ENCODE measurements at regions not wholly inside any gene's neighbourhood (a gene's known extent, or its start where the extent isn't known, plus 50 kb on each side); places are given as distances from the start of the nearest gene placed in this dataset.

- DNase-seq (ENCODE audit: low read depth, low spot score), result no peak
Measured at GRCh38 chr3:66592016-66592761, 91.4 kb upstream of the LRIG1 start.

GRCh38 chr3:66592927-66593625 lies 92.3 kb upstream of the LRIG1 start:
- DNase-seq (ENCODE audit: low read depth, low spot score), result no peak

- no peak for DNase-seq (ENCODE audit: low read depth, low spot score)
Measured at GRCh38 chr3:66593978-66594377, 93.2 kb upstream of the LRIG1 start.

DNA sequence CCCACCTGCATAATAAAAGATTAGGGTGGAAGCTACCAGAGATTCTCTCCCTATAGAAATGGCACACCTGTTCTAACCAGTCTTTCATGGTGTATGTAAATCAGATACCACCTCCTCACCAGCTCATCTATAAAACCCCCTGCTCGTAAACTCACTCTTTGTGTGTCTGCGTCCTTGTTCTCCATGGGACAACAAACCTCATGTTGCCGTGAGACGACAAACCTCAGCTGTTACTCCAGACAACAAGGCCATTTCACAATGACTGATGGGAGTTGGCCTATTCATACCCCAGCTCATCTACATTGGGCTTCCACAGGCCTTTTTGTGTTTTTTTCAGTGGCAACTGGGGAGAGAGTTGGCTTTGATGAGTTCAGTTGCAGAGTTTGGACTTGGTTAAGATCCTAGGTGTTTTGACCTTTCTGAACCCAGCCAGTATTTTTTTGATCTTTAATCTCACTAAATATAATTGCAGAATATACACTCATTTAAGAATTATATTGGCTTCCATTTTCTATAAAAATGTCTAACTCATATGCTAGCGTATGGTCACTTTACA lies 96.6 kb upstream of the LRIG1 start:
- DNase-seq (ENCODE audit: low read depth, low spot score), result no peak

DNA sequence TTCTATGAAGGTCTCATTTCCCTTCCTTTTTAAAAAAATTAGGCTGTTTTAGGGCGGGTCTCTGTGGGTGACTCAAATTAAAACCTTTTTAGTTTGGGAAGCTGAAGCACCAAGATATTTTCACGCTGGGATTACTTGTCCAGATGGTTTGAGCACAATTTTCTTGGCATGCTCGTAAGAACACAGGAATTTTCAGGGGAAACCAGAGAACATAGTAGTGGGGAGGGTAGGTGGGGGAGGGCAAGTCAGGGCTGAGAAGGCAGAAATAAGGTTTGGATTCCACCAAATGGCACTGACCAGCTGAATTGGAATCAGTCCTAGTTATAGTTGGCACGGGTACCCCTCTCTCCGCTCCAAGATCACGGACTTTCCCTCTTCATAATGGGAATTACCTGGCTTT lies 97.3 kb upstream of the LRIG1 start:
- DNase-seq (ENCODE audit: low read depth, low spot score), result no peak

DNA sequence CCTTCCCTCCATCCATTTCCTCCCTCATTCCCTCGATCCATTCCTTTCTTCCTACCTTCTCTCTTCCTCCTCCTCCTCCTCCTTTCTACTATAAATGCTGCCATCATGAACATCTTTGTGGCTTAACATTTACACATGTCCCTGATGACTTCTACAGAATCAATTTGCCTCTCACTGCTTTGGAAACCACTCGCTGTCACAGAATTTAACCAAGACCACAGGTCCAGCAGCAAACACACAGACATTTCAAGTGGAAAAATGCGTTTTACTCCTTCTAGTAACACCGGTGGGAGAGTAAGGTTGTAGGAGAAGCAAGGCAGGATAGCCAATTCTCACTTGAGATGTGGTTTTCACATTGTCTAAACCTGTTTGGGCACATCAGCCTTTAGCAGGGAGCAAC lies 101.4 kb upstream of the LRIG1 start:
- DNase-seq (ENCODE audit: low read depth, low spot score), result no peak

DNA sequence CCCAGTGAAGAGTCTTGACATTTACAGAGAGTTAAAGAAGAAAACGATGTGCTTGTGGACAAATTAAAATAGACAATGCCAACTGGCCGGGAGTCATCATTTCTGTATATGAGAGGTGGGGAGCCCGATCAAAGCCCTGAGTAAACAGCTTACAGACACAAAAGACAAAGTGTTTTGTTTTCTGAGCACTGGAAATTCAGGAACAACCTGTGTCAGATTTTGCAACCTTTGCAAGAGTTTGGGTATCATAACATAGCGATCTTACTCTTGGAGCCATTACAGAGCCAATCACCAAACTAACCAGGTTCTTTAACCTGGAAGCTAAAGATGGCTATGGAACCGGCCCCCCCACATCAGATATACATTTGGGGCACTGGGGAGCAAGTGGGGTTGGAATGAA lies 101.9 kb upstream of the LRIG1 start:
- DNase-seq (ENCODE audit: low read depth, low spot score), result no peak

DNA sequence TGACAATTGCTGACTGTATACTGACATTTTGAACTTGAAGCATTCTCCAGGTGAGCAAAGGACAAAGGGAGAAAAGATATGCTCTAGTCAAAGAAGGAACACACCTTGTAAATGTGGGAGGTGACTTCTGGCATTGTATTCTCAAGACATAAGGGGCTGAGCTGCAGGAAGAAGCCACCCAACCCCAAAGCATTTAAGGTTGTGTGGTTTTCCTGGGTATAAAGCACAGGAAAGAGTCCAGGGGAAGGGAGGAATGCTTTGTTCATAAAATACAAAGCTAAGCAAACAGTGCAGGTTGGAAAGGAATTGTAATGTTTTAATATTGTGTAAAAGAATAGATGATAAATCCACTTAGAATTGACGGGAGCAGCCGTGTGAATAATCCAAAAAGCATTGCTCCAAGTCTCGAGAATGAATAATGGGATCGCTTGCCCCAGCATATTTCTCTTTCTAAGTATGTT lies 102.4 kb upstream of the LRIG1 start:
- no peak for DNase-seq (ENCODE audit: low read depth, low spot score)

DNA sequence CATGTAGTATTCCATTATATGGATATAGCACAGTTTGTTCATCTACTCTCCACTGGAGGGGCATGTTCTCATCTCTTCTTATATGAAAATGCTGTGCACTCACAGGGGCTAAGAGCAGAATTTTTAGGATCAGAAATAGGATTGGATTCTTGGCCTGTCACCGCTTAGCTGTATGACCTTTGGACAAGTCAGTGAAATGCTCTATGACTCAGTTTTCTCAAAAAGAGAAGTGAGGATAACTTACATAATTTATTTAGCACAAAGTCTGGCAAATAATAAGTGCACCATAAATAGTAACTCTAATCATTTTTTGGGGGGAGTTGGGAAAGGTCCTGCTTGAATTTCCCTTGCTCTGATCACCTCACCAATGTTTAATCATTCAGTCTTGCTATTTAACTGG lies 103.7 kb upstream of the LRIG1 start:
- no peak for DNase-seq (ENCODE audit: low read depth, low spot score)

GRCh38 chr3:66606126-66606525 lies 105.3 kb upstream of the LRIG1 start:
- DNase-seq (ENCODE audit: low read depth, low spot score), result no peak

DNA sequence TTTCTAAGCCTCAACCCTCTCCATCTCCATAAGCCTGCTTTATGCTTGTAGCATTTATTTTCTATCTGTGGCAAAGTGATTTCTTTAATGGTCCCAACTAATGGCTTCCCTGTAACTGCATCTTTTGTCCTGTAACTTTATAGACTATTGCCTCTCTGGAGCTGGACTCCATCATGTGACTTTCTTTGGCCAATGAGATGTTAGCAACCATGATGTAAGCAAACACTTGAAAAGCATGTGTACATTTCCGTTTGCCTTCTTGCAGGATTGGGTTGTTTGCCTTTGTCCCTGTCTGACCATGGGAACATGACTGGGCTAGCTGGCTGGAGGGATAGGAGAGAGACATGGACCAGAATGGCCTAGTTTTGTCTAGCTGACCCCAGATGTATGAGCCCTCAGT lies 106.0 kb upstream of the LRIG1 start:
- DNase-seq (ENCODE audit: low read depth, low spot score), result no peak

DNA sequence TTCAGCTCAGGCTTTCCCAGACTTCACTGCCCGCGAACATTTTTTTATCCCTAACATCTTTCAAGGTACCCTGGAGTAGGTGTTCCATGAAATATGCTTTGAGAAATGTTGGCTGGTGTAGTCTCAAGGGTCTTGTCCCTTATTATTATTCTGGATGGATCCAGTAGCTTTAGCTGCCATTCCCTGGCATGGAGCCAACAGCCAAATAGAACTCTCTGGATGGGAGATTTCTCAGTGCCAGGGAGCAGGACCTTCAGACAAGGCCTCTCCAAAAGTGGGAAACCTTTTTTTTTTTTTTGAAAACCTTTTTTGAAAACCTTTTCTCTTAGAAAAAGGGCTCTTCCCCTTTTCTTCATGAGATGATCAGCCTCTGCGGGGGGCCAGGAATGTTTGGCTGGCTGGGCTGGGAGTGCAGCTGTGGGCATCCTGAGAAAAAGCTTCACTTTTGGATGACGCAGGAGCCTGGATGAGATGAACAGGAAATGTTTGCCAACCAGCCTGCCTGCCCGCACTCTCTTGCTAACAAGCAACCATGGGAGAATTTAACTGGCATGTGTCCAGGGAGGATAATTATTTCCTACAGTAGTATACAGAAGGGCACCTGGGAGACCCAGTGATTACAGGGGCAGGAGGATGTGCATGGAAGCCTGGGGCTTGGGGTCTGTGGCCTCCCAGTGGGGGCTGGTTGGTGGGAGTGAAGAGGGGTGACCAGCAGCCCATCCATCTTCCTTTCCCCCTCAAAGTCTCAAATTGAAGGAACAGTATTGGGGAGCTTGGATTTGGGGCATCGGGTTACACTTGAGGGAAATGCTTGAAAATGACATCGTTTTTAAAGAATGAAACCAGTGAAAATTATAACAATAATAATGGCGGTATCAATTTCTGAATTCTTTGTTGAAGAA lies 109.1 kb upstream of the LRIG1 start:
- no peak for DNase-seq (ENCODE audit: low read depth, low spot score)

GRCh38 chr3:66610562-66610909 lies 109.7 kb upstream of the LRIG1 start:
- DNase-seq (ENCODE audit: low read depth, low spot score), result no peak

GRCh38 chr3:66615643-66616301 lies 115.0 kb upstream of the LRIG1 start:
- no peak for DNase-seq (ENCODE audit: low read depth, low spot score)

GRCh38 chr3:66617351-66617750 lies 116.5 kb upstream of the LRIG1 start:
- no peak for DNase-seq (ENCODE audit: low read depth, low spot score)

GRCh38 chr3:66618066-66618465 lies 117.2 kb upstream of the LRIG1 start:
- no peak for DNase-seq (ENCODE audit: low read depth, low spot score)

GRCh38 chr3:66620296-66620695 lies 119.5 kb upstream of the LRIG1 start:
- no peak for DNase-seq (ENCODE audit: low read depth, low spot score)

DNA sequence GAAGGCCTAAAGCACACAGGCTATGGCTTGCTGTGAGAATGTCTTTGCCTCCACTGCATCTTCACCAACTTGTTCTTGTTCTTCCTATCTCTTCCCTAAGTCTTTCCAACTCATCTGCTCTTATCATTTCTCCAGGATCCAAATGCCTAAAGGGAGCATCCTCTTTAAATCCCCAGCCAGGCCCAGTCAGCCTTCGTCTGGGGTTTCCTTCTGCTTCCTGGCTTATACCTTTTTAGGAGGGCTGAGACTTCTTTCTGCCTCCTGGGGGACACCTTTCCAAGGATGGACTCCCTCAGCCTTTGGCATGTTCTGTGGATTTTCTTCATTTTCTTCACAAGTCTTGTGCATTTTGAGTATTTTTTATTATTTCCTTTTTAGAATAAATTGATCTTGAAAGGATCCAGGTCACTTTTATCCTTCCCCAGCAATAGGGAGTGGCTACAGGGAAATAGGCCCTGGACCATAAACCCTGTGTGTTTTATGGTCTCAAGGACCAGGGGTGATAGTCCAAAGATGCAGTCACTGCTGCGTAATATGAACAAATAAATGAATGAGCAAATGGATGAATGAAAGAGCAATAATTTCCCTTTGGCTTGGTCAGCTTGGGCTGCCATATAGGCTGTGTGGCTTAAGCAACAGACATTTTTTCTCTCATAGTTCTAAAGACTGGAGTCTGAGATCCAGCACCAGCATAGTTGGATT lies 122.1 kb upstream of the LRIG1 start:
- no peak for DNase-seq (ENCODE audit: low read depth, low spot score)

DNA sequence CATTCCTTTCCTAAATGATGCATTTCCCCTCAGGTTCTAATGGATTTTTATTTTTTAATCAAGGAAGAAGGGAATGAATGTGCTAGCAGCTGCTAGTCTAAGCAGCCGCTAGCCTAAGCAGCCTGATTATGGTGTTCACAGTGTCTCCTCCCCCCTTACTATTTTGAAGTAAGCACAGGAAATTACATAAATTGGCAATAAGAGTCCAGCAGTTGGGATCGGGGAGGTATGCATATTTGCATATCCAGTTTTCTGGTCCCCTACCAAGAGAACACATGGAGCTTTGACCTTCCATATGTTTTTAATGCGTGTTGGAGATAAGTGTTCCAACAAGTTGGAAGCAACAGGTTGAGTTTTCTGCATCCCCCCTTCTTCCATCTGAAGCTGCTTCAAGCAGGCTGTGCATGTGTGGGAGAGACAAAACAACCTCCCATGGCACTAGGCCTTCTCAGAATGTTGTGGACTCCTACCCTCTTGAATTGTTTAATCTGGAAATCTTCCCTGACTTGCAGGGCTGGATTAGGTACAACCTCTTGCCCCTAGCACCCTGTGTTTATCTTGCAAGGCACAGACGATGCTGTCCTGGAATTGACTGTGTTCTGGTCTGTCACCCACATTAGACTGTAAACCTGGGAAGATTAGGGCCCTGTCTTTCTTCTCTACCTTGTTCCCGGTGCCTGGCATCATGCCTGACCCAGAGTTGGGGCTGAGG lies 124.8 kb upstream of the LRIG1 start:
- DNase-seq (ENCODE audit: low read depth, low spot score), result no peak

All from activated CD4-positive, CD25-positive, alpha-beta regulatory T cell treated with anti-CD3 and anti-CD28 coated beads, Interleukin-2, amount 50 U/mL, for 16 hours (primary cell).